ENCODE measurements at regions not wholly inside any gene's neighbourhood (a gene's known extent, or its start where the extent isn't known, plus 50 kb on each side); places are given as distances from the start of the nearest gene placed in this dataset.
A peak's percentile ranks its signal among the peaks of the same experiment; 100 is the strongest.

GRCh38 chr1:53390261-53390660 lies 62.4 kb upstream of the LRP8 start:
- H3K36me3 ChIP-seq (replicated peaks in 1 of 2; ENCODE audit: control insufficient read depth in 1 of 2, insufficient read depth in 2 of 2, low read length in 1 of 2) = no peaks in the 10 kb centered on the region
- CTCF ChIA-PET = interaction anchor here (0.8 to 11.1 kb wide), 6 partner anchors 12 to 124 kb away, joined by 3 to 410 read pairs (median 3); no protein-coding TSS in a partner anchor
- DNase-seq = no peak
- no peak overlapping the region for H3K9ac ChIP-seq
- H3K79me2 ChIP-seq (ENCODE audit: insufficient read depth) = no peaks in the 10 kb centered on the region
- no peaks in the 10 kb centered on the region for H3F3A ChIP-seq (replicated peaks; ENCODE audit: insufficient read depth)
- 59% methylated on average over 5 of the region's 5 CpGs for whole genome bisulfite sequencing (ENCODE audit: low lambda C conversion rate)
- peaks cover 0 to 28% of the 10 kb centered on the region in 2 experiments; a peak in 1 of 4 replicates for H3K4me1 ChIP-seq (ENCODE audit: control insufficient read depth in 1 of 2, insufficient read depth in 2 of 2, low read depth in 1 of 2, low read length in 1 of 2)
- H3K9me2 ChIP-seq = no peaks in the 10 kb centered on the region
- no peaks in the 10 kb centered on the region for H4K20me1 ChIP-seq (ENCODE audit: insufficient read depth)
- no peak overlapping the region for H3K4me2 ChIP-seq
- TF ChIP-seq FOXJ3 (CRISPR knock-in tag; IDR thresholded peaks at IDR 0.05) (no peak), SIN3A (IDR thresholded peaks at IDR 0.05; ENCODE audit: borderline replicate concordance, low read depth, low read length) (no peak), EP300 (IDR thresholded peaks at IDR 0.05; ENCODE audit: borderline replicate concordance in 1 of 2, low read depth in 1 of 2, low read length in 1 of 2) (0 out of 4 replicates have a peak, but pooled peaks of 1 of the 2 experiments have one; percentile 6)
- peaks cover 6% of the 10 kb centered on the region; the same call in 1 of the 2 replicates for H3K27me3 ChIP-seq (ENCODE audit: insufficient read depth)
- H2AFZ ChIP-seq (ENCODE audit: low read depth) = no peak overlapping the region
- H3K4me3 ChIP-seq (ENCODE audit: low read depth in 2 of 2, low read length in 1 of 2) = no peak overlapping the region
- POLR2A ChIA-PET = interaction anchor here (0.5 to 1.0 kb wide), 2 partner anchors 44 to 112 kb away, joined by 3 read pairs; no protein-coding TSS in a partner anchor
- H3K9me3 ChIP-seq = peaks cover 3% of the 10 kb centered on the region; the same call in 1 of the 2 replicates
- H3K27ac ChIP-seq (ENCODE audit: low read depth in 2 of 2, low read length in 1 of 2) = peak overlapping the region in 1 of 2 experiments; percentile 2; a peak in 1 of 4 replicates

GRCh38 chr1:53390736-53391135 lies 62.9 kb upstream of the LRP8 start:
- H3K9me3 ChIP-seq = peaks cover 3% of the 10 kb centered on the region; the same call in 1 of the 2 replicates
- peaks cover 6% of the 10 kb centered on the region; the same call in 1 of the 2 replicates for H3K27me3 ChIP-seq (ENCODE audit: insufficient read depth)
- TF ChIP-seq MEF2A (IDR thresholded peaks at IDR 0.05; ENCODE audit: borderline replicate concordance, low read depth) (no peak), USF1 (IDR thresholded peaks at IDR 0.05; ENCODE audit: borderline replicate concordance, low read depth) (no peak), SIN3A (IDR thresholded peaks at IDR 0.05; ENCODE audit: borderline replicate concordance, low read depth, low read length) (no peak), EP300 (IDR thresholded peaks at IDR 0.05; ENCODE audit: borderline replicate concordance in 1 of 2, low read depth in 1 of 2, low read length in 1 of 2) (no peak), MXI1 (IDR thresholded peaks at IDR 0.05; ENCODE audit: low read depth, low read length) (no peak), EZH2phosphoT487 (IDR thresholded peaks at IDR 0.05; ENCODE audit: borderline replicate concordance, low read depth) (no peak), SMC3 (IDR thresholded peaks at IDR 0.05; ENCODE audit: low read depth, low read length) (no peak), IRF3 (IDR thresholded peaks at IDR 0.05; ENCODE audit: low read depth, low read length) (no peak), GABPA (IDR thresholded peaks at IDR 0.05; ENCODE audit: low read depth) (no peak), JUND (IDR thresholded peaks at IDR 0.05) (no peak)
- no peaks in the 10 kb centered on the region for H3K79me2 ChIP-seq (ENCODE audit: insufficient read depth)
- H3F3A ChIP-seq (replicated peaks; ENCODE audit: insufficient read depth) = no peaks in the 10 kb centered on the region
- 92% methylated on average over 8 of the region's 8 CpGs for WGBS (ENCODE audit: low lambda C conversion rate)
- H4K20me1 ChIP-seq (ENCODE audit: insufficient read depth) = no peaks in the 10 kb centered on the region
- DNase-seq = no peak
- H3K9ac ChIP-seq = no peak overlapping the region
- no peak overlapping the region for H2AFZ ChIP-seq (ENCODE audit: low read depth)
- peaks cover 0 to 30% of the 10 kb centered on the region in 2 experiments; a peak in 1 of 4 replicates for H3K4me1 ChIP-seq (ENCODE audit: control insufficient read depth in 1 of 2, insufficient read depth in 2 of 2, low read depth in 1 of 2, low read length in 1 of 2)
- no peaks in the 10 kb centered on the region for H3K9me2 ChIP-seq
- peak overlapping the region in 1 of 2 experiments; percentile 2; a peak in 1 of 4 replicates for H3K27ac ChIP-seq (ENCODE audit: low read depth in 2 of 2, low read length in 1 of 2)
- POLR2A ChIA-PET = interaction anchor here (0.7 to 1.0 kb wide), 2 partner anchors 44 to 65 kb away, joined by 3 to 4 read pairs; no protein-coding TSS in a partner anchor
- H3K4me3 ChIP-seq (ENCODE audit: low read depth in 2 of 2, low read length in 1 of 2) = no peak overlapping the region
- CTCF ChIA-PET = interaction anchor here (1.3 to 11.1 kb wide), 4 partner anchors 13 to 114 kb away, joined by 3 to 410 read pairs (median 15); no protein-coding TSS in a partner anchor
- no peaks in the 10 kb centered on the region for H3K36me3 ChIP-seq (replicated peaks in 1 of 2; ENCODE audit: control insufficient read depth in 1 of 2, insufficient read depth in 2 of 2, low read length in 1 of 2)
- H3K4me2 ChIP-seq = no peak overlapping the region

Measured in SK-N-SH (cell line).